LNCaP clone FGC (cell line): ENCODE measurements at regions not wholly inside any gene's neighbourhood (a gene's known extent, or its start where the extent isn't known, plus 50 kb on each side); places are given as distances from the start of the nearest gene placed in this dataset.
"Not testable (repeated sequence)": the region's sequence is repeated elsewhere in the genome, so short reads cannot be mapped to it uniquely, and the experiment has no call there.

Experiments
- DNase-seq: peaks from one replicate; pipeline ENCODE4 v3.0.0-alpha.2; 2011; ENCODE audit warnings: low read depth
- H3K4me3 ChIP-seq: 2 replicates; pipeline ENCODE4 v1.5.1; 2011; ENCODE audit warnings: mild to moderate bottlenecking, low read depth, low read length, control low read depth
- CTCF ChIP-seq: IDR thresholded peaks from 2 replicates; pipeline ENCODE4 v1.5.1; 2012; ENCODE audit warnings: mild to moderate bottlenecking; ENCODE audit not compliant: control insufficient read depth, insufficient read depth; ENCODE audit errors: extremely low read depth

GRCh38 chr11:87574193-87574592, 536.5 kb downstream of the TMEM135 start:
- TF ChIP-seq CTCF, result no peak
- no peak overlapping the region for H3K4me3 ChIP-seq
- no peak for DNase-seq

- TF ChIP-seq CTCF, result no peak
Measured at GRCh38 chr11:87573708-87574107, 536.0 kb downstream of the TMEM135 start.

GRCh38 chr11:87572881-87573280, 535.1 kb downstream of the TMEM135 start:
- H3K4me3 ChIP-seq, result no peak overlapping the region
- no peak for DNase-seq
- no peak for TF ChIP-seq CTCF

More at GRCh38 chr11:87573708-87574107, 536.0 kb downstream of the TMEM135 start:
- no peak for DNase-seq
- no peak overlapping the region for H3K4me3 ChIP-seq

- no peak overlapping the region for H3K4me3 ChIP-seq
- TF ChIP-seq CTCF, result no peak
- DNase-seq, result no peak
Measured at GRCh38 chr11:87560352-87560751, 522.6 kb downstream of the TMEM135 start.

- DNase-seq, H3K4me3 ChIP-seq: not testable (repeated sequence)
Measured at GRCh38 chr11:87559852-87560251, 522.1 kb downstream of the TMEM135 start.

- no peak overlapping the region for H3K4me3 ChIP-seq
- no peak for DNase-seq
- no peak for TF ChIP-seq CTCF
Measured at GRCh38 chr11:87555101-87555500, 517.4 kb downstream of the TMEM135 start.

GRCh38 chr11:87548797-87549196, 511.1 kb downstream of the TMEM135 start:
- TF ChIP-seq CTCF, result no peak
- no peak for DNase-seq
- H3K4me3 ChIP-seq, result no peak overlapping the region

- no peak for DNase-seq
- no peak for TF ChIP-seq CTCF
- no peak overlapping the region for H3K4me3 ChIP-seq
Measured at GRCh38 chr11:87545858-87546257, 508.1 kb downstream of the TMEM135 start.
